ENCODE measurements at regions not wholly inside any gene's neighbourhood (a gene's known extent, or its start where the extent isn't known, plus 50 kb on each side); places are given as distances from the start of the nearest gene placed in this dataset.

DNA sequence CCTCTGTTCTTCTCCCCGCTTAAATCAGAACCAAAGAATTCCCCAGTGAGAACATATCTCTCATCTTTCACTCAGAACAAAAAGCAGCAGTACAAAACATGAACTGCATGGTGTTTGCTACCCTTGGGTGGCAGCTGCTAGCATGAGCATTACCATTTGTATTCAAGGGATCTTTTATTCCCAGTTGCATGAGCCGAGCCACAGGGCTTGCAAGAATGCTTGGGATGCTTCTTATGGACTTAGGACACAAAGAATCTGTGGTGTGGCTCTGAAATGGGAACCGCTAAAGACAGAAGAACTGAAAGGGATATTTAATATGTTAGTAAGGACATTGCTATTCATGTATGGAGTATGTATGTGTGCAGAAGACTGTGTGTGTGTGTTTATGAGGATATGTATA, 190.6 kb downstream of the TMX1 start:
- Mint-ChIP-seq H3K27me3 (peaks cover 5 to 29% (median 12%) of the 10 kb centered on the region in 3 donors), H3K4me1 (peaks cover 0 to 4% (median 0%) of the 10 kb centered on the region in 3 donors), H3K9me3 (peaks cover 0 to 3% (median 0%) of the 10 kb centered on the region in 7 donors), H3K27ac (no peak overlapping the region), H3K36me3 (no peaks in the 10 kb centered on the region), H3K4me3 (no peak overlapping the region)
- no peak for ATAC-seq (ENCODE audit: low read depth in 2 of 2)
- no peak for DNase-seq

- H3K4me3 Mint-ChIP-seq: no peak overlapping the region
- DNase-seq (no peak), ATAC-seq (ENCODE audit: low read depth in 2 of 2) (no peak)
- peaks cover 0 to 4% (median 0%) of the 10 kb centered on the region in 3 donors for H3K4me1 Mint-ChIP-seq
- no peak overlapping the region for H3K27ac Mint-ChIP-seq
- peaks cover 10 to 34% (median 12%) of the 10 kb centered on the region in 3 donors for H3K27me3 Mint-ChIP-seq
- peaks cover 0 to 3% (median 0%) of the 10 kb centered on the region in 7 donors for H3K9me3 Mint-ChIP-seq
- H3K36me3 Mint-ChIP-seq: no peaks in the 10 kb centered on the region
Observed at GRCh38 chr14:51431033-51431709, 191.1 kb downstream of the TMX1 start.

DNA sequence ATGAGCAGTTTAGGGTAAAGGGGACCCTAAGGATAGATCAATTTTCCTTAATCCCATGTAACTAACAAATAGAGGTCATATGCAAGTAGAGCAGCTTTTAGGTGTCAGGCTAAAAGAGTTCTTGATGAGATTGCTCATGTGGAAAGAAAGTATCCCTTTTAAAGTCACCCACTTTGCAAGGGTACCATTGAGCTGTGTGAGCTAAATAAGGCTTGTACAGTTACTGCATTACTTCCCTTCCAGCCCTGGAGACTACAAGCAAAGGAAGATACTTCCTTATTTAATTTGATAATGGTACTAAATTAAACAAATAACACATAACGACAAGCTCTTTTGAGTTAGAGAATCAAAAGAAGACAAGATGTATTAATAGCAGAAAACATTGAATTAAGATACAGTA, 191.7 kb downstream of the TMX1 start:
- Mint-ChIP-seq H3K27me3 (peaks cover 14 to 40% (median 15%) of the 10 kb centered on the region in 3 donors), H3K36me3 (no peaks in the 10 kb centered on the region), H3K9me3 (peaks cover 0 to 6% (median 0%) of the 10 kb centered on the region in 7 donors), H3K4me3 (no peak overlapping the region), H3K4me1 (peaks cover 0 to 4% (median 0%) of the 10 kb centered on the region in 3 donors), H3K27ac (no peak overlapping the region)
- DNase-seq (no peak), ATAC-seq (ENCODE audit: low read depth in 2 of 2) (no peak)

DNA sequence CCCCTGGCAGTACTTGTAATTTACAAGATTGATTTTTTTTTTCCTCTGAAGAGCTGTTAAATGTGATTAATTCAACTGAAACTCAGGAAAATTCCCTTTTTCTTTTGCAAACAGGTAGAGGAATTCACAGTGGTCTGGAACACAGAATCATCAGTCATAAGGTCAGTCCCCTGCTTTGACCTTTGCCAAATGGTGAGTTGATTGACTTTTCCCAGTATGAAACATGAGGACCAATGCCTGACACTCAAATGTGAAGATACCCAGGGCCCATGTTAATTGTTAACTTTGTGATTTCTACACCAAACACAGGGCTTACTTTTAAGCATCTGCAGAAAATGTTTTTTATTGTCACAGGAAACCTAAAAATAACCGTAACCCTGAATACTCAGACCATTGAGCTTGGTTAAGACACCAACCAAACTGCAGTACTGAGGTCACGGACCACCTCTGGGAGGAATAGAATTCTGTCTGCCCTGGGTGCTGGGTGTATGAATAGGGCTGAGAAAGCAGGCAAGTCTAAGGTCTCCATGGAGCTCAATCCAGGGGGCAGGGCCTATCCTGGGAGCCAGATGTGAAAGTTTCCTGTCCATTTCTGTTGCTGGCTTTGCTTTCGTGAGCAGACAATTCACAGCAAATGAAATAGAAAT, 192.4 kb downstream of the TMX1 start:
- Mint-ChIP-seq H3K4me3 (no peak overlapping the region), H3K9me3 (peaks cover 0 to 6% (median 0%) of the 10 kb centered on the region in 7 donors), H3K27me3 (peaks cover 15 to 42% (median 16%) of the 10 kb centered on the region in 3 donors), H3K36me3 (no peaks in the 10 kb centered on the region), H3K4me1 (peaks cover 0 to 4% (median 0%) of the 10 kb centered on the region in 3 donors), H3K27ac (no peak overlapping the region)
- ATAC-seq (ENCODE audit: low read depth in 2 of 2) (no peak), DNase-seq (no peak)

GRCh38 chr14:51436630-51437029, 196.6 kb downstream of the TMX1 start:
- H3K27me3 Mint-ChIP-seq: peaks cover 4 to 27% (median 9%) of the 10 kb centered on the region in 3 donors
- DNase-seq (no peak), ATAC-seq (ENCODE audit: low read depth in 2 of 2) (no peak)
- no peak overlapping the region for H3K27ac Mint-ChIP-seq
- H3K4me1 Mint-ChIP-seq: no peaks in the 10 kb centered on the region
- peaks cover 0 to 3% (median 0%) of the 10 kb centered on the region in 7 donors for H3K9me3 Mint-ChIP-seq
- no peak overlapping the region for H3K4me3 Mint-ChIP-seq
- H3K36me3 Mint-ChIP-seq: no peaks in the 10 kb centered on the region

DNA sequence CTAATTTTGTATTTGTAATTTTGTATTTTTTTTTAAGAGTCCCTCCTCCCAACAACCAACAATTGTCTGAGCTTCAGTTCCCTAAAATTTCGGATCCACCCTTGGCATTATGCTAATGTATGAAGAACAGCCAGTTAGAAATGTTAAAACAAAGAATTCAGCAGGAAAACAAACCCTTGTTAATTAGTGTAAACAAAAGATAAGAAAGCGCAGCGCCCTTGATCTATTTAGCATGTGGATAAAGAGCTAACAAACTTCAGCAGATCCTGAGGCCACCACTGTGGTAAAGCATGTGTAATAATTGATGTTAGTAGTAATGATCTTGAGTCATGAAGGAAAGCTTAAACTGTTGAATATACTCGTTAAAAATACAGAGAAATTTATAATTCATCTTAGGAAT, 199.8 kb downstream of the TMX1 start:
- DNase-seq: no peak
- Mint-ChIP-seq H3K9me3 (peaks cover 0 to 3% (median 0%) of the 10 kb centered on the region in 7 donors), H3K4me3 (no peak overlapping the region), H3K27ac (no peak overlapping the region), H3K4me1 (no peaks in the 10 kb centered on the region), H3K27me3 (peaks cover 14 to 49% (median 31%) of the 10 kb centered on the region in 3 donors), H3K36me3 (no peaks in the 10 kb centered on the region)
- ATAC-seq (ENCODE audit: low read depth in 2 of 2): no peak

- no peaks in the 10 kb centered on the region for H3K36me3 Mint-ChIP-seq
- H3K27ac Mint-ChIP-seq: no peak overlapping the region
- H3K27me3 Mint-ChIP-seq: peaks cover 14 to 40% (median 28%) of the 10 kb centered on the region in 3 donors
- DNase-seq (no peak), ATAC-seq (ENCODE audit: low read depth in 2 of 2) (no peak)
- H3K9me3 Mint-ChIP-seq: peaks cover 0 to 3% (median 0%) of the 10 kb centered on the region in 7 donors
- no peak overlapping the region for H3K4me3 Mint-ChIP-seq
- H3K4me1 Mint-ChIP-seq: no peaks in the 10 kb centered on the region
Observed at GRCh38 chr14:51441001-51441400, 201.0 kb downstream of the TMX1 start.

DNA sequence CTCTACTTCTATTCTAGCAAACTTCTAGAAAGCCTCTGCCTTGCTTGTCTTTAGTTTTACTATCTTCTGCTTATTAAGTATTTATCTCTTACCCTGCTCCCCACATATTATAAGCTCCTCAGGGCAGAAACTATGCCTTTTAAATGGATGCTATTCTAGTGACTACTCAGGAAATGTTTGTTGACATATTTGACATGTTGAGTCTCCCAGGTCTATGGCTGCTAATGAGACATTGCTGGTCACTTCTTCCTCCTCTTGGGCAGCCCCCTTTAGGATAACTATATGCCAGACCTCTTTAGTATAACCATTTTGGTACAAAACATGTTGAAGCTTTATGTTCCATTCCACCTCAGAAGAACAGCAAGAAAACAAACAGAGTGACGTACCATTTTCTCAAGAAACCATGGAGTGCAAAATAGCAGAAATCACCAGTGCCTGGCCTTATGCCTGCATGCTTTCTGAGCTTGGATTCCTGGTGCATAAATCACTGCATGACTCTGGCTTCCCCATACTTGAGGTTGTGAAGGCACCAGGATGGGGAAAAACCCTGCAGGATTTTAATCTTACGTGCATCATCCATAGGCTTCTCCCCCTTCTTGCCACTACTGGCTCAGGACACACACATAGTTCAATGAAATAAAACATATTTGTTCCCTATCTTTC, 202.6 kb downstream of the TMX1 start:
- no peaks in the 10 kb centered on the region for H3K9me3 Mint-ChIP-seq
- ATAC-seq (ENCODE audit: low read depth in 2 of 2) (no peak), DNase-seq (no peak)
- H3K27me3 Mint-ChIP-seq: peaks cover 20 to 41% (median 22%) of the 10 kb centered on the region in 3 donors
- H3K27ac Mint-ChIP-seq: no peak overlapping the region
- H3K36me3 Mint-ChIP-seq: no peaks in the 10 kb centered on the region
- no peaks in the 10 kb centered on the region for H3K4me1 Mint-ChIP-seq
- no peak overlapping the region for H3K4me3 Mint-ChIP-seq

DNA sequence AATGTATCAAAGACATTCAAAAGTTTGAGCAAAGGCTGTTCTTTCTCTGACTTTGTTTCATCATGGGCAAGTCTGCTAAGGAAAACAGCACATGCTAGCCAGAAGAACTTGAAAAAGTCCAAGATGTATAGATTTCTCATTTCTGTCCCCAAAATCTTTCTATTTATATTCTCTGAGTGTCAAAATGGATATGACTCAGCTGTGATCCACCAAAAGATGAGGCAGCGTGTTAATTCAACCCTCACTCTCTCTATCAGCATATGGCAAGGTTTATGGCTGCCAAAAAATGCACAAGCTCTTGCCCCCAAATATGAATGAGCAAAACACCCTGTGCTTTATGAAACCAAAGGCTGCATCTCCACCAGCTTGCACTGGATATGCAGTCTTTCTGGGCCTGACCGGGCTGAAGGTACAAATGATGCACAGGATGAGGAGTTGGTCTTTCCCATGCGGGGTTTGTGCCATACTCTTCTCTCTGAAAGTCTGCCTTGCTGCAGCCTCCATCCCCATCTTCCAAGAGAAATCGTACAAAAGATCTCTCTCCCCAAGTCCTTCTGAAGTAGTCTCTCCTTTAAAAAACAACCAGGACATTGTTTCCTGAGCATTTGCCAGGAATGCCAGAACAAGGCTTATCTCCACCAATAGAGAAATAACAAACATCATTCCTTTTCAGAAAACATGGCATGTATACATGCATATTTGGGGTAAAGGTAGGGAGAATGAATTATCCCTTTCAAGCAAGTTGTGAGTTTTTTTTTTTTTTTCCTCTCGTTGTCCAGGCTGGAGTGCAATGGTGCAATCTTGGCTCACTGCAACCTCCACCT, 203.4 kb downstream of the TMX1 start:
- Mint-ChIP-seq H3K4me1 (no peaks in the 10 kb centered on the region), H3K36me3 (no peaks in the 10 kb centered on the region), H3K27me3 (peaks cover 22 to 44% (median 23%) of the 10 kb centered on the region in 3 donors), H3K9me3 (no peaks in the 10 kb centered on the region), H3K27ac (no peak overlapping the region), H3K4me3 (no peak overlapping the region)
- ATAC-seq (ENCODE audit: low read depth in 2 of 2) (no peak), DNase-seq (no peak)

GRCh38 chr14:51444353-51445000, 204.4 kb downstream of the TMX1 start:
- Mint-ChIP-seq H3K9me3 (no peaks in the 10 kb centered on the region), H3K4me1 (no peaks in the 10 kb centered on the region), H3K36me3 (no peaks in the 10 kb centered on the region), H3K27ac (no peak overlapping the region), H3K4me3 (peak overlapping the region in 1 of 8 donors; percentile 31), H3K27me3 (peaks cover 22 to 44% (median 23%) of the 10 kb centered on the region in 3 donors)
- DNase-seq (no peak), ATAC-seq (ENCODE audit: low read depth in 2 of 2) (no peak)

DNA sequence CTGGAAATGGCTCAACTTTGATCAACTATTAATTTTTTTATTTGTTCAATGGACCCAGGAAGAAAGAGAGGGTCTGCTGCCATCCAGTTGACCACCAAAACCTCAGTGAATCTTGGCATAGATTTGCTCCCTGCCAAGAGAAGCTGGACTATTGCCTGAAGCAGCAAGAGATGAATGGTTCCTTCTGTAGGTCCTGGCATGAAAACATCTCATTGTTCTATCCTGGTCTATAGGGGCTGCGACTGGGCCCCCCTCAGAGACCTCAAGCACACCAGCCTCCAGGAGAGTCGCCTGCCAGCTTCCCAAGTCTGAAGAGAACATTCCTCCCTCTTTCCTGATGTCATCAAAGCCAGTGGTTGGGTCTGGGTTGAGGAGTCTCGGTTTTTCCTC, 204.9 kb downstream of the TMX1 start:
- Mint-ChIP-seq H3K27ac (no peak overlapping the region), H3K27me3 (peaks cover 22 to 44% (median 23%) of the 10 kb centered on the region in 3 donors), H3K4me3 (no peak overlapping the region), H3K9me3 (no peaks in the 10 kb centered on the region), H3K36me3 (no peaks in the 10 kb centered on the region), H3K4me1 (no peaks in the 10 kb centered on the region)
- no peak for DNase-seq
- no peak for ATAC-seq (ENCODE audit: low read depth in 2 of 2)

- ATAC-seq (ENCODE audit: low read depth in 2 of 2) (no peak), DNase-seq (no peak)
- Mint-ChIP-seq H3K36me3 (no peaks in the 10 kb centered on the region), H3K27me3 (peaks cover 22 to 42% (median 23%) of the 10 kb centered on the region in 3 donors), H3K4me1 (no peaks in the 10 kb centered on the region), H3K9me3 (no peaks in the 10 kb centered on the region), H3K27ac (no peak overlapping the region), H3K4me3 (no peak overlapping the region)
Observed at GRCh38 chr14:51446771-51447170, 204.9 kb upstream of the FRMD6 start.

- Mint-ChIP-seq H3K9me3 (no peaks in the 10 kb centered on the region), H3K4me3 (no peak overlapping the region), H3K27me3 (peaks cover 16 to 36% (median 23%) of the 10 kb centered on the region in 3 donors), H3K27ac (no peak overlapping the region), H3K36me3 (no peaks in the 10 kb centered on the region), H3K4me1 (no peaks in the 10 kb centered on the region)
- no peak for ATAC-seq (ENCODE audit: low read depth in 2 of 2)
- DNase-seq: no peak
Observed at GRCh38 chr14:51447411-51447810, 204.3 kb upstream of the FRMD6 start.

All from naive B cell (primary cell).